Colon (tissue), 2 donors: ENCODE measurements at regions not wholly inside any gene's neighbourhood (a gene's known extent, or its start where the extent isn't known, plus 50 kb on each side); places are given as distances from the start of the nearest gene placed in this dataset.
A peak's percentile ranks its signal among the peaks of the same experiment; 100 is the strongest.
"Not testable (repeated sequence)": the region's sequence is repeated elsewhere in the genome, so short reads cannot be mapped to it uniquely, and the experiment has no call there.

Source experiments
- FAIRE-seq: peaks from 2 replicates; lab custom pipeline; 2012; peaks lifted over from hg19 to GRCh38; lab: Jason Lieb, UNC
- donor health status: control.
- donor health status: control.

- no peak for FAIRE-seq
Observed at GRCh38 chr3:28149960-28150359, 91.5 kb upstream of the CMC1 start.

- FAIRE-seq: peak; percentile 10
Observed at GRCh38 chr3:28150465-28151206, 90.8 kb upstream of the CMC1 start.

- no peak for FAIRE-seq
Observed at GRCh38 chr3:28151207-28151550, 90.2 kb upstream of the CMC1 start.

DNA sequence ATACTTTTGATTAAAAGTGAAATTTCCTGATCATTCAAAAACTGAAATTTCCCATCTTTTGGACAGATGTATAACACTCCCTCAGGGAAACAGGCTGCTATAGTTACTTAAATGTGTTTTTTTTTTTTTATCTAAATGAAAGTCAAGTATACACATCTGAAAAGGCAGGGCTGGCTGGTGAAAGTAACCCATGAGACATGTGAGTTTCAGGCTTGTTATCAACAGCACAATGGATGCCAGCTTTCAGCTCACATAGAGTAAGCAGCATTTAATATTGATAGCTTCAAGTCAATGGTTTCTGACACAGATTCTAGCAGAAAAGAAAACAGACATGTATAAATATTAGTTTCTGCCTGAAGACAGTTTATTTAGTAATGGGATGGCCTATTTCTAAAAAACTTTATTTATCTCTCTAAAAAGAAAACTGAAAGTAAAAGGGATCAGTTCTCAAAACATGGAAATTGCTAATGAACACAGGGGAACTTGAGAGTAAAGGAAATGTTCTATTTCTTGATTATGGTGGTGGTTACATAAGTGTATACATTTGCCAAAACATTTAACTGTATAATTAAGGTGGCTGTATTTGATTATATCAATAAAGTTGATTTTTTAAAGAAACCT, 89.7 kb upstream of the CMC1 start:
- FAIRE-seq: peak; percentile 24

GRCh38 chr3:28155631-28156030, 85.8 kb upstream of the CMC1 start:
- no peak for FAIRE-seq

DNA sequence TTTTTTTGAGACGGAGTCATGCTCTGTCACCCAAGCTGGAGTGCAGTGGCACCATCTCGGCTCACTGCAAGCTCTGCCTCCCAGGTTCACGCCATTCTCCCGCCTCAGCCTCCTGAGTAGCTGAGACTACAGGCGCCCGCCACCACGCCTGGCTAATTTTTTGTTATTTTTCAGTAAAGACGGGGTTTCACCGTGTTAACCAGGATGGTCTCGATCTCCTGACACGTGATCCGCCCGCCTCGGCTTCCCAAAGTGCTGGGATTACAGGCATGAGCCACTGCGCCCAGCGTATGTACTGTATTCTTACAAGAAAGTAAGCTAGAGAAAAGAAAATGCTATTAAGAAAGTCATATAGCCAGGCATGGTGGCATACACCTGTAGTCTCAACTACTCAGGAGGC, 84.8 kb upstream of the CMC1 start:
- FAIRE-seq: not testable (repeated sequence)

DNA sequence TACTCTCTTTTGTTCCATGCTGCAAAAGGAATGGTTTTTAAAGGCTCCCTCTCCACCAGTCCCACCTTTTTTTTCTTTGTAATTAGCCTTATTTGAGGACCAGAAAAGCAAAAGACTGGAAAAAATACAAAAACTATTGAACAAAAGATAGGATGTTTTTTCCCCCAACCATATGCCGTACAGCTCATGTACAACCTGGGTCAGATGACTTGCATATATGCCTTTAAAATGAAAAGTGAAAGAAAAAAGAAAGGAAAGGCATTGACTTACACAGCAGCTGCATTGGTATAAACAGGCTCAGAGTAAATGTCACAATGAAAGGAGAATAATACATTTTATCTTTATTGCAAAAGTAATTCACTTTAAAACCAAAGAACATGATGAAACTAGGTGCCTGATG, 69.5 kb upstream of the CMC1 start:
- no peak for FAIRE-seq

DNA sequence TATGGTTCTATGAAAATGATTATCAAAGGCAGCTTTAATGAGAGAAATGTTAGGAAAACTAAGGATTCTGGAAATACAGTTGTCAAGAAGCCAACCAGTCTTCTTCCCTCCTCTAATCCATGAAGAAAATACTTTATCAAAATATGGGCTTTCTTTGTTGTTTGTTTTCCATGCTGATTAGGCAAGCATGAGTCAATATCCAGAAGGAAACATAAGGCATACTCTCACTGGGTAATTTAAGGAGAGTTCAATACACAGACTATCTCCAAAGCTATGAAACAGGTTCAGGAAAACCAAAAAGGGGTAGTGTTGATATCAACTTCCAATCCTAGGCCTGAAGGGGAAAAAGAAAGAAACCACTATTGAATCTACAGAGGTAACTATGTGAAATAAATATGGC, 68.7 kb upstream of the CMC1 start:
- no peak for FAIRE-seq

DNA sequence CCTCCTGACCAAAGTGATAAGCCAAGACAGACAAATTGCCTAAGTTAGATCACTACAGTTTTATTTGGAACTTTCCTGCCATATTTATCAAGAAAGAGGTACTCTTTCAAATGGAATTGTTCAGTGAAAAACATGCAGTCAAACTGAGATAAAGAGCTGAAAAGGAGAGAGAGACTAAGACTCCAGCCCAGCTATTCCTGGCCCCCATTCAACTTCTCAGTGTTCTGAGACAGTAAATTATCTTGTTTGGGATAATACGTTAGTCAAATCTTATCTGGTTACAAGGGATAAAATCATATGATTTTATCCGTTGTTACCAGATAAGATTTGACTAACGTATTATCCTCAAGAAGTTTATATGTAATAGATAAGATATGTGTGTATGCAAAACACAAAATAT, 67.6 kb upstream of the CMC1 start:
- FAIRE-seq: no peak

GRCh38 chr3:28186748-28187147, 54.7 kb upstream of the CMC1 start:
- no peak for FAIRE-seq

GRCh38 chr3:28188686-28189085, 52.7 kb upstream of the CMC1 start:
- no peak for FAIRE-seq

- FAIRE-seq: no peak
Observed at GRCh38 chr3:28191363-28191762, 50.1 kb upstream of the CMC1 start.
